GM21737 (cell line): ENCODE measurements at regions not wholly inside any gene's neighbourhood (a gene's known extent, or its start where the extent isn't known, plus 50 kb on each side); places are given as distances from the start of the nearest gene placed in this dataset.

Experiments used
- ATAC-seq: cut with Tn5 transposase; IDR thresholded peaks from one replicate; pipeline ENCODE4 v1.9.1; 2021; ENCODE audit warnings: mild to moderate bottlenecking, moderate library complexity; ENCODE audit not compliant: unreplicated experiment

DNA sequence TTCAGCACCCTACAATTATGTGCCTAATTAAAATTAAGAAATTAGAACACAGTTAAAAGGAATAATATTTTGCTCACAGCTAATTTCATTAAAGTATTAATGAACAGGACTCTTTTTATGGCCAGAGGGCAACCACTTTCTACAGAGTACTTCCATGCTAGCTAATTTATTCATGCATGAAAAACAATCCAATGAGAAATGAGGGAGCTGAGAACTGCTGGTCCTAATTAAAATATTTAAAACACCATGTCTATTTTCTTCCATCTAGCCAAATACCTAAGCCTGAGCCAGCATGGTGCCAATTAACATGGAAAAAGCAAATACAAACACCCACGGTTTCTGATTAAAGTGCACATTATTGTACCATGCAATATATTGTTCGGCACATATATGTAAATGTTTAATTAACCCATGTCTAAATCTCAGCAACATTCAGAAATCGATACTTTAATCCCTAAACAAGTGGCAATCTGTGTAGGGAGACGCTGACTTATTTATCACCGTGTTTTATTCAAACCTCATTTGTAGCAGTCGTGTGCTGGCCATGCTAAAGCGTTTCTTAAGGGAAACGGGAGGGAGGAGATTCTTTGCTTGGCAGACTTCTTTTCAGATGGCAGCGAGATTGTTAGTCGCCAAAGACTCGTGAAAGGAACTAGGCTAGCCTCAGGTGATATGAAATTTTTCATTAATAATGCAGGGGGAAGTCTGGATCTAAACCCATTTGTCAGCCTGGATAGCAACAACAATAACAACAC, 193.5 kb downstream of the ANXA2 start:
- no peak for ATAC-seq

DNA sequence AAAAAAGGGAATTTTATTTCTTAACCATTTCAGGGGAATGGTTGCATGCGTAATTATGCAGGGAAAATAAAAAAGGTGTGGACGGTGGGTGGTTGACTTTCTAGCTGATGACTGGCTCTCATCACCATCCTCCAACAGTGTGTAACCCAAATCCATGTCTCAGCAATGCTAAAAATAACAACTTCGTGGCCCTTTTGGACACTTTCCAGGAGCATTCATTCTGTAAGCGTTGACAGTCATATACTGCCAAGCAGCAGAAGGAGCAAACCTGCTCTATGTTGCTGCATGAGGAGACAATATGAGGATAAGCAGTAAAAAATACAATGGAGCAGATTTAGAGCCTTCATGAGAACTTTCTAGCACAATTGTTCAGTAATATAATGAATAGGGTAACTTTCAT, 189.1 kb downstream of the ANXA2 start:
- no peak for ATAC-seq

DNA sequence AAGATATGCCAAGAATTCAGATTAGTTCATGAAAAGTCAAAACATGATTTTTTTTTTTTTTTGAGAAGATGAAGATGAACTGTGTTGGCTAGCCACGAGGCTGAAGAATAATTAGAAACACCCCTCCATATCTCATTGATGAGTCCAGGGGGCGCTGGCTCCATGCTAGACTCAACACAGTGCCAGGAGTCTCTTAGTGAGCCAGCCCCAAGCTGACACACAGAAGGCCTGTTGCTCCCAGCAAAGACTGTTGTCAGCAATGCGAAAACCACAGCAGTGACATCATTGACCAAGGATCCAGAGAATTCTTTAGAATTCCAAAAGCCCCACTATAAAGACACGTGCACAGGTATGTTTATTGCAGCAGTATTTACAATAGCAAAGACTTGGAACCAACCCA, 185.2 kb downstream of the ANXA2 start:
- no peak for ATAC-seq

DNA sequence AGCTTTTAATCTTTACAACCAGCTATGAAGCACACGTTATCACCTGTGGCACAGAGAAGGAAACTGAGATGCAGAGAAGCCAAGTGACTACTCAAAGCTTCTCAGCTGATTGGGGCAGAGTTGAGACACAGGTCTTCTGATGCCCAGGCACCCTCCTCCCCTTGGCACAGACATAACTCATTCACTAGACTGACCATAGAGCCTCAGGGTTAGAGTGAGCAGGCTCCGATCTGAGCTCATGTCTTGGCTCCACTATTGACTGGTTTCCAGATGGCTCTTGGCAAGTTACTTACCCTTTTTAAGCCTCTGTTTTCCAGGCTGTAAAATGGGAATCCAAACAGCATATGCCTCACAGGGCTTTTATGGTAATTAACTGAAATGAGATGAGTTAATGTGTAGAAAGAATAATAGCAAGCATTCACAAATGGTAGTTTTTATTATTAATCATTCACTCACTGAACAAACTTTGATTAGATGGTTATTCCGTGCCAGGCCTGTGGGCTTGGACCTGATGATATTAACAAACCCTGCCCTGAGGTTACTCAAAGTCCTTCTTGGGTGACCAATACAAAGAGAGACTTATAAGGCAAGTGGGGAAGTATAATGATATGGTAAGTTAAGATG, 184.3 kb downstream of the ANXA2 start:
- no peak for ATAC-seq

DNA sequence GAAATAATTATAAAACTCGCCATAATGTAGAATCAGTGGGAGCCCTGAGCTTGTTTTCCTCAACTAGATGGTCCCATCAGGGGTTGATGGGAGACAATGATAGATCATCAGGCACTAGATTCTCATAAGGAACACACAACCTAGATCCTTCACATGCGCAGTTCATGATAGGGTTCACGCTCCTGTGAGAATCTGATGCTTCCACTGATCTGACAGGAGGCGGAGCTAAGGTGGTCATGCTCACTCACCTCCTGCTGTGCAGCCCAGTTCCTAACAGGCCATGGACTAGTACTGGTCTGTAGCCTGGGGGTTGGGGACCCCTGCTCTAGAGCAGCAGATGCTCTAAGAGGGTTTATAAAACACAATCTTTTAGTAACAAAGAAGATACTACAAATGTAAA, 183.6 kb downstream of the ANXA2 start:
- ATAC-seq: no peak

DNA sequence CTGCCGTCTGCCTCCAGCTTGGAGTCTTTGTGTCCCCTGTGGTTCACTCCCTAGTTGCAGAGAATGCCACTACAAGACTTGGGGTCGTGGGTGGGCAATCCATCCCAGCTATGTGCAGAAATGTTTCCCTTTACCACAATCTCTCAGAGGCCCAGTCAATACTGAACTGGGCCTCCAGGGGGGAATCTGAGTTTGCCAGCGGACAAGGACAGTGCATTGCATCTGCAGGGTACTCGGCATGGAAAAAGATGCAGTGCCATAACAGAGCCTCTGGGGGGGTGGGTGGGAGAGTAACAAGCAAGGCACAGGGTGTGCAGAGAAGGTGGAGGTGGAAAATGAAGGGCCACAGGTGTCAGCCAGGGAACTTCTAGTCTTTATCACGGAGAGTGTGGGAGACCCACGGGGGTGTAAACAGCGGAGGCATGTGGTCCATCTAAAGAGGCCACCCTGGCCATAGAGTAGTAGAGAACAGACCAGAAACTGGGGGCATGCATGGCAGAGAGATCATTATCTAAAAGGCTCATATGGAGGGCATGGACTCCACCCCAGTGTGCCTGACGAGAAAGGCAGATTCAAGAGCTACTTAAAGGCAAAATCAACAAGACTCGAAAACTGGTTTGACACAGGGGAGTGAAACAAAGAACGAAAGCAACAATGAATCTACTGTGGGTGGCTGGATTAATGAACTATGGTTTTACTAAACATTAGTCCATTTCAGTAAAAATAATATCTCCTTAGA, 182.4 kb downstream of the ANXA2 start:
- ATAC-seq: no peak

DNA sequence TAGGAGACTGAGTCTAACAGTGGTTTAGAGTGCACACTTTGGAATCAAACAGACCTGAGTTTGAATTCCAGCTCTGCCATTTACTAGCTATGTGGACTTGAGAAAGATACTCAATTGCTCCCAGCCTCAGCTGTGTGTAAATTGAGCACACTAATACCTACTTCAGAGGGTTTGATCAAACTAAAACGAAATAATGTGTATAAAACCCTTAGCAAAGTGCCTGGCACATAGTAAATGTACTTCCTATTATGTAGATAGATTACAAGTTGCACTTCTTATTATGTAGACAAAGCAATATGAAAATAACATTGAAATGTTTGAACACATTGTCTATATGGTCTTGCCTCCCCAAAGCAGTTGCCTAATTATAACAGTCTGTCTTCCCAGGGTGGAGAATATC, 180.6 kb downstream of the ANXA2 start:
- no peak for ATAC-seq

DNA sequence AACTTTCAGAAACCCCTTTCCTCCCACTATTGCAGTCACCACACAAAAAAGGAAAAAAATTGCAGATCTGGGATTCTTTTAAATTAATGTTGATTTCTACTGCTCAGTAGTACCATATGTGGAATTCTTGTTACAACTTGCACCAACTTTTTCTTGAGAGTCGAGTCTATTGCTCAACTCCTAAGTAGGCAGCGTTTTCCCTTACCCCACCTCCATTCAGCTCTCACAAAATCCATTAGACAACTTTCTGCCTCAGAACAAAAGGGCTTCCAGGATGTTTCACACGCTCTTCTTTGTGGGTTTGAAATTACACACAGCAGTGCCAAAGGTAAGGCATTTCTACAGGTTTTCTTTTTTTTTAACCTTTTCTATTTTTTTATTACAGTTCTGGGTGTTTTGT, 179.5 kb downstream of the ANXA2 start:
- ATAC-seq: no peak

DNA sequence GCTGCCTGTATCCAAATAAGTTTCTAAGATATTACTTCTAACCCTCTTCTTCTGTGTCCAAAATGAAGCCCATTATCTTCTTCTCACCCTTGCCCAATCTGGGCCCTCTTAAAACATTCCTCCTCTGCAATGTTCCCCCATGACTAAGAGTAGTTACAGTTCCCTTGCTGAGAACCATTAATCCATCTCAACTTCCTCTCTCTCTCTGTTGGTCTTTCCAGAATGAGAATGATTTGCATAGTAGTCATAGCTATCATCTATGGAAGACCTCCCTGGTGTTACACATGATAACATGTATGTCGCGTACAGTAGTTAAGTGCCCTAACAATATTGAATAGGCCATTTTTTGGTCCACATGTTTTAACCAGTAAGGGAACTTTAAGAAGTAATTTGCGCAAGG, 177.9 kb downstream of the ANXA2 start:
- ATAC-seq: no peak

DNA sequence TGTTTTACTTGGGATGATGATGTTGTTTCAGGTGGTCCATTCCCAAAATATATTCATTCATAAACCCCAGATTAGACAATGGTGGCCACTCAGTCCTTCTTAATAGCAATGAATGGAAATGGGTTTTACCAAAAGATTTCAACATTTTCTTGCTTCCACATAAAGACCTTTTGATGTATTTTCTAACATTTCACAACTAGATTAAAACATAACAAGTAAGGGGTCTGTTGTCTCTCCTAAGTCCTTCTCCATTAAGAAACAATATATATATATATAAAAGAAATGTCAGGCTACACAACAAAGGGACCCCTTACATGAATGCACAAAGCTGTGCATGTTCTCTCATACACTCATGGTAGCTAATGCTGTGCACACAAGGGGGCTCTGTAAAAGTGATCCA, 176.4 kb downstream of the ANXA2 start:
- no peak for ATAC-seq

DNA sequence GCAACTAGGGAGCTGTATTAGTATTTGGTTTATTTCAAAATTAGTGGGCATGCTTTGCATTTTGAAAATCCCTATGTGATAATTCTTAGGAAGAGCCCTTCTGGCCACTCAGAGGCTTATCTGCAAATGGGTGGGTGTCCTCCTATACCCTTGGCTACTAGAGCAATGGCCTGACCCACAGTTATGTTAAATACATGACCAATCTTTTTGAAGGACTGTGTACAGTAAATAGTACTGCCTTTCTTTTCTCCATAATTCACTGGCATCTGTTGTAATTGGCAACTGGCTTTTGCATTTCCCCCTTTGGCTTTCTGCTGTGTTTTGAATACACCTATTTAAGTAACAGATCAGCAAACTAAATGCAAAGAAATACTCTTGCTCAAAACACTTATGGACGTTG, 175.4 kb downstream of the ANXA2 start:
- no peak for ATAC-seq

DNA sequence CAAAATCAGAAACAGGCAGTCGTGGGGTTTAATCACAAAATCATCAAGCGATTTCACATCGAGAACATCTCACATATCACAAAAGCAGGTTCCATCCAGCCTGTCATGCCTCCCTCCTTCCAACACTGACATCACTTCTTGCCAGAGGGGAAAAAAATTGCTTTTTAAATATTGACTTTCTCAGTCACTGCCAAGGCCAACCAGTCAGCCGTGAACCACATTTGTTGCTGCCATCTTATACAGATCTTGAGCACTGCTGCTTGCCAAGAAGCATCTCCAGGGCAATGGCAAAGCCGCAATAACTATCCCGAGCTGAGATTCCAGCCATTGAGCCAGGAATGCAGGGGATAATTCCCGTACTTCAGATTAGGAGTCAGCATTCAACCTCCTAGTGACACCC, 174.6 kb downstream of the ANXA2 start:
- ATAC-seq: no peak

DNA sequence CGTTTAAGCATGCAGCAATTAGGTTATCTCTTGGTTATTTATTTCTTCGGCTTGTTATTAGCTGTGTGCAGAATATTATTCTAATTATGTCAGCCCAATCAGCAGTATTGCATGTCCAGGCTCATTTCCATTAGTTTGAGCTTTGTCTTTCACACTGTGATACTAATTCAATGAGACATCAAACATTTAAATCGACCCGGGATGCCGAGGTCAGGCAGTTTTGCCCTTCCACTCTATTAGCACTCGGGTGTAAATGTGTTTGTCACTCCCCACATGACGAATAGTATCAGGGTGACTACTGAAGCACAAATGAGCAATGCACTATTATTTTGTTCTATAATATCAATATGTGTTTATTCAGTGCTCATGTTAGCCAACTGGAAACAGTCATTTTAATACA, 170.9 kb downstream of the ANXA2 start:
- no peak for ATAC-seq

DNA sequence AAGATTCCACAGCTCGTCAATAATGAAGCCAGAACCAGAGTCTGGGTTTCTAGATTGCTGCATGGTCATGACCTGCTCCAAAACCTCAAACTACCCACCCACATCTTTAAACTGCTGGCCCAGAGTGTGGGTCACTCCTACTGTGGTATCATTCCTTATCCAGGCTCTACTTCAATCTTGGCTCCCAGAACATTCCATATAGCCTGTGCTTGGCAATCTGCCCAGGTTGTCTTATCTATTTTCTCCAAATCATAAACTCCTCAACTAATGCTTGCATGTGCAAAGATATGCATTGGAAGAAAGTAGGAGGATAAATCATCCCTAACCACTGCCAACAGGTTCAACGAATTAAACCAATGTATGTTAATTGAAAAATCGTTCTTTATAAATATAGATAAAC, 169.7 kb downstream of the ANXA2 start:
- ATAC-seq: no peak

DNA sequence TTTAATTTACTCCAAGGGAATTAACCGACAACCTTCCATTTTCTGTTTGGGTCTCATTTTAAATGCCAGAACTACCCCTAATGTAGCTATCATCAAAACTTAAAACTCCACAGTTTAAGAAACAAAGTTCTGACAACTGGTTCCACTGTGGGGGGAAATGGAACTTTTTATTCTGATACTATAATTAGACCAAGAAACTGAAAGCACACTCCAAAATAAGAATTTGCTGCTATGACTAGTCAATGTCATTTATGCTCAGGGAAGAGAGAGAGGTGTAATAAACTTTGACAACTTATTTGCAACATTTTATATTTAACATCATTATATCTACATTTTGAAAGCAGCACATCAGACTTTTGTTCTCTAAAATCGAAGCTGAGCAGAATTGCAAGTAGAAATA, 169.2 kb downstream of the ANXA2 start:
- ATAC-seq: no peak

DNA sequence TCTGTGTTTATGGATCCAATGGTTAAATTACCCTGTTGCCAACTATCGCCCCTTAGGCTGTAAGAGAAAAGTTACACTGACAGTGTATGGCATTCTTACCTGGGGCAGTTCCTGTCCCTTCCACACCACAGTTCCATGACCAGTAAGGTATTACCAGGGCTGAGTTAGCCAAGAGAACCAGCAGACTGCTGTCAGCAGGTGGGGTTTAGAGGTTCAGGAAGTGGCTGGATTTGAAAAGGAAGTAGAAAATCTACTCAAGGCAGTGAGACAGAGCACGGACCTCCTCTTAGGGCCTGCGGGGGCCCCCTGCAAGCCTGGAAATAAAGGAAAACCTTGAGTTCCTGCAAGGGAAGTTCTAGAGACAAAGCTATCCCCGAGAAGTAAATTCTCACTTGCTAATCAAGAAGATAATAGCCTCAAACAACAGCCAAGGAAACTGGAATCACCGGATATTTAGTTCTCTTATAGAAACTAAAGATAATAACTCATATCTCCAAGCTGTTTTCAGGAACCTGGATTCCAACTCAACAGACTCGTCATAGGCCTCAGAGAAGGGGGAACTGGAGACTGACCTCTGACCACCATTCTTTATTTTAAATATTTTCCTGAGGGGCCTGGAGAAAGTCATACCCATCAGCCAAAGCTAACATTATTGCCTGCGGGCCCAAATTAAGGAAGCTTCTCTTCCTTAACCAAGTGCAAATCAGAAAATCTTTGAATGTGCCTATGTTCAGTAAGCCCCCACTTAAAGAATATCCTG, 161.7 kb downstream of the ANXA2 start:
- ATAC-seq: no peak

DNA sequence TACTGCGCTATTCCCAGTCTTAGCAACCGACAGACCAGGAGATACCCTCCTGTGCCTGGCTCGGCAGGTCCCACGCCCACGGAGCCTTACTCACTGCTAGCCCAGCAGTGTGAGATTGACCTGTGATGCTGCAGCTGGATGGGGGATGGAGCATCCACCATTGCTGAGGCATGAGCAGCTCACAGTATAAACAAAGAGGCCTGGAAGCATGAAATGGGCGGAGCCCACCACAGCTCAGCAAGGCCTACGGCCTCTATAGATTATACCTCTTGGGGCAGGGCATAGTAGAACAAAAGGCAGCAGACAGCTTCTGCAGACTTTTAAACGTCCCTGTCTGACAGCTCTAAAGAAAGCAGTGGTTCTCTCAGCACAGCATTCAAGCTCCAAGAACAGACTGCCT, 160.3 kb downstream of the ANXA2 start:
- no peak for ATAC-seq

DNA sequence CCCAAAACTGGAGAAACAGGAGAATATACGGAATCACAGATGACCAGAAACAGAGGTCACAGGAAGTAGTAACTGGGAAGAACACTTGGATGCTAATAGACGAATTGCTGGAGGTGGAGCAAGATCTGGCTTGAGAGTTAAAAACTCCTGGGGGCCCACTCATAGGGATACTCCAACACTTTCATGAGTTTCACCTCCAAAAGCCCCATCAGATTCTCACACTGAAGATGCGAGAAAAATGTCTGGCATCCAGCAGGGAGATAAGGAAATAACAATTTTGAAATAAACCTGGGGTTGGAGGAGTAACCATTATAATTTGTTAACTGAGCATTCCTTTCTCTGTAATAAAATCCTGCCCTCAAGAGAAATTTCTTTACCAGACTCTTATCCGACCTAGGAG, 154.0 kb downstream of the ANXA2 start:
- no peak for ATAC-seq

DNA sequence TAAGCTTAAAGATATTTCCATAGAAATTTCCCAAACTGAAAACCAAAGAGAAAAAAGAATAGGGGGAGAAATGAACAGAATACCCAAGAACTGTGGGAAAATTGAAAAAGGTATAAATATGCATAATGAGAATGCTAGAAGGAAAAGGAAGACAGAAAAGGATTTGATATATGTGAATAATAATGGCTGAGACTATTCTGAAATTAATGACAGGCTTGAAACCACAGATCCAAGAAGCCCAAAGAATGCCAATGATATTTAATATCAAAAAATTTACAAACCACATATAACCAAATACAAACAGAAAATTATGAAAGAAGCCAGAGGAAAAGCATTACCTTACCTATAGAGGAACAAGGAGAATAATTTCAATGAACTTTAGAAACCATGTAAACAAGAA, 153.0 kb downstream of the ANXA2 start:
- no peak for ATAC-seq

DNA sequence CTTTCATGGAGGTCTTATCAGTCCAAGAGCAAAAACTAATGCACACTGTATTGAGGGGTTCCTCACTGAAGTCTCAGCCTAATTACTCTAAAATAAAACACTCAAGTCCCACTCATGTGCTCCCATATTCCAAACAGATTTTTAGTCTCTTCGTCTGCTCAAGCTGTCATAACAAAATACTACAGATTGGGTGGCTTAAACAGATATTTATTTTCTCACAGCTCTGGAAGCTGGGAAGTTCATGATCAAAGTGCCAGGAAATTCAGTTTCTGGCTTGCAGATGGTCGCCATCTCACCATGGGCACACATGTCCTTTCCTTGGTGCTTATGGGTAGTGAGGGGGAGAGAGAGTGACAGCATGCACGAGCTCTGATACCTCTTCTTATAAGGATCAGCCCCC, 147.5 kb downstream of the ANXA2 start:
- ATAC-seq: no peak

DNA sequence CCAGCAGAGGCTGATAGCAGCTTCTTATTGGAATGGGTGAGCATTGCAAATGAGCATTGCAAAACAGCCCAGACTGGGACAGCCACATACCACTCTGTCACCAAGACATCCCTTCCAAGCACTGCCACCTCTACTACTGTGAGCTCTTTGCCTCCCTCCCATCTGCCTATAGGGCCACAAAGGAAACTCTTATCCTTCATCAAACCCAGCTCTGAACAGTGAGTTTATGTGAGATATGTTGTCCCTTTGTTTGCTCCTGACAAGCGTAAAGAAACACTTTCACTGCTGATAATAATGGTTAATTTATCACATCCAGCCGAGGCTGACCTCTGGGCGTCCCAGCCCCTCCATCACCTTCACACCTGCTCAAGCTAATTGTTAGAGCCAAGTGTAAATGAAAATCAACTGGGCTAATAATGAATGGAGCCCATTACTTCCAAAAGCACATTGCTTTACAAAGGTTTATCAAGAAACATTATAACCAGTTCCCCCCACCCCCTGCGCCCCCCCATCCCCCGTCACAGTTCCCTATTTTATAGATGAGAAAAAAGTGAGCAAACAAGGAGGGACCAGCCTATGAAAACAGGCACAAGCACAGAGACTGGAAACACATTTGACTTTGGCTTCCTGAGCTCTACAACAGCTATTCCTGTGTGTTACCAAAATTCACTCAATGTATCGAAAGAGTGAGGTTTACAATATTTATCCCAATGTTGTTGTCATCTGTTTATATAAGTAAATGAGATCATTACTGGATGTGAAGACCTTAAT, 146.3 kb downstream of the ANXA2 start:
- ATAC-seq: no peak
